Endothelial cell of umbilical vein (primary cell): ENCODE measurements at regions not wholly inside any gene's neighbourhood (a gene's known extent, or its start where the extent isn't known, plus 50 kb on each side); places are given as distances from the start of the nearest gene placed in this dataset.

Experiments used
- JUN ChIP-seq: IDR thresholded peaks from 2 replicates; pipeline ENCODE4 v1.6.1; 2011; ENCODE audit warnings: borderline replicate concordance, low read depth; ENCODE audit not compliant: insufficient read length, insufficient read depth
- TF ChIP-seq, protein P1 (sequence below), 2 donors: IDR thresholded peaks; 1 replicate in 1 of 2; 2 replicates in 1 of 2; pipeline ENCODE4 v1.5.1; 2011; ENCODE audit warnings: low read length in 2 of 2, mild to moderate bottlenecking in 2 of 2, moderate library complexity in 2 of 2, control low read depth in 1 of 2, inconsistent platforms in 1 of 2, low read depth in 1 of 2; ENCODE audit not compliant: insufficient read depth in 1 of 2; ENCODE audit errors: extremely low read depth in 1 of 2

DNA sequence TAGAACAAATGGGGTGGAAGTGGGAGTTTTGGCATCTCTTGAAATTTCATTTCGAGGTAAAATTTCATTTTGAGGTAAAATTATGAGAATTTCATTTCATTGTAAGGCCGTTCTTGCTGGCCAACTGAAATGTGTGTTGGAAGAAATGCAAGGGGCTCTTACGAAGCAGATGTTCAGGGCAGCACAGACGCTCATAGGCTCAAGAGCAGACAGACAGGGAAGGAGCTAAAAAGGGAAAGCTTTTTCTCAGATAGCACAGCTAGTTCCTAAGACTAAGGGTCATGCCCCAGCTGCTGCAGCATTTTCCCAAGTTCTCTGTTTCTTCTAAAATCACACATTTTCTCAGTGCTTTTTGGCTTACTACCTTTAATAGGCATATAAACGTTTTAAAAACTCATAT lies 65.1 kb upstream of the SFMBT2 start:
- TF ChIP-seq JUN, result no peak
- TF ChIP-seq, protein P1, sequence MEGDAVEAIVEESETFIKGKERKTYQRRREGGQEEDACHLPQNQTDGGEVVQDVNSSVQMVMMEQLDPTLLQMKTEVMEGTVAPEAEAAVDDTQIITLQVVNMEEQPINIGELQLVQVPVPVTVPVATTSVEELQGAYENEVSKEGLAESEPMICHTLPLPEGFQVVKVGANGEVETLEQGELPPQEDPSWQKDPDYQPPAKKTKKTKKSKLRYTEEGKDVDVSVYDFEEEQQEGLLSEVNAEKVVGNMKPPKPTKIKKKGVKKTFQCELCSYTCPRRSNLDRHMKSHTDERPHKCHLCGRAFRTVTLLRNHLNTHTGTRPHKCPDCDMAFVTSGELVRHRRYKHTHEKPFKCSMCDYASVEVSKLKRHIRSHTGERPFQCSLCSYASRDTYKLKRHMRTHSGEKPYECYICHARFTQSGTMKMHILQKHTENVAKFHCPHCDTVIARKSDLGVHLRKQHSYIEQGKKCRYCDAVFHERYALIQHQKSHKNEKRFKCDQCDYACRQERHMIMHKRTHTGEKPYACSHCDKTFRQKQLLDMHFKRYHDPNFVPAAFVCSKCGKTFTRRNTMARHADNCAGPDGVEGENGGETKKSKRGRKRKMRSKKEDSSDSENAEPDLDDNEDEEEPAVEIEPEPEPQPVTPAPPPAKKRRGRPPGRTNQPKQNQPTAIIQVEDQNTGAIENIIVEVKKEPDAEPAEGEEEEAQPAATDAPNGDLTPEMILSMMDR (IDR thresholded peaks at IDR 0.05; ENCODE audit: extremely low read depth in 1 of 2, insufficient read depth in 1 of 2, low read depth in 1 of 2, low read length in 2 of 2), result no peak
